Central memory CD8-positive, alpha-beta T cell (primary cell): ENCODE measurements at regions not wholly inside any gene's neighbourhood (a gene's known extent, or its start where the extent isn't known, plus 50 kb on each side); places are given as distances from the start of the nearest gene placed in this dataset.
"Not testable (repeated sequence)": the region's sequence is repeated elsewhere in the genome, so short reads cannot be mapped to it uniquely, and the experiment has no call there.

Experiments
- ATAC-seq: fragments of 150-1000 bp; cut with Tn5 transposase; replicated peaks from 2 replicates; pipeline ENCODE4 v1.10.0; 2022; ENCODE audit warnings: mild to moderate bottlenecking, moderate FRiP score, moderate number of reproducible peaks; ENCODE audit not compliant: poor library complexity, severe bottlenecking; ENCODE audit errors: extremely low read depth
- DNase-seq, 2 donors: peaks; one replicate each; pipeline ENCODE4 v3.0.0; 2021; ENCODE audit warnings: low spot score in 2 of 2
- H3K27ac Mint-ChIP-seq: one replicate; pipeline ENCODE4 v1.8.0; 2022; ENCODE audit warnings: low read depth, mild to moderate bottlenecking, moderate library complexity, mixed read lengths
- H3K27me3 Mint-ChIP-seq: one replicate; pipeline ENCODE4 v1.8.0; 2022; ENCODE audit warnings: mixed read lengths
- H3K36me3 Mint-ChIP-seq: one replicate; pipeline ENCODE4 v1.8.0; 2022; ENCODE audit warnings: mild to moderate bottlenecking, moderate library complexity, mixed read lengths; ENCODE audit not compliant: insufficient read depth
- H3K4me1 Mint-ChIP-seq: one replicate; pipeline ENCODE4 v1.8.0; 2022; ENCODE audit warnings: mixed read lengths
- H3K4me3 Mint-ChIP-seq: one replicate; pipeline ENCODE4 v1.8.0; 2022; ENCODE audit warnings: mild to moderate bottlenecking, moderate library complexity, mixed read lengths
- H3K9me3 Mint-ChIP-seq: one replicate; pipeline ENCODE4 v1.8.0; 2022; ENCODE audit warnings: mixed read lengths

GRCh38 chrX:468979-469378 is 82.3 kb upstream of the PPP2R3B start:
- H3K27me3 Mint-ChIP-seq: no peaks in the 10 kb centered on the region
- no peak overlapping the region for H3K4me3 Mint-ChIP-seq
- peaks cover 2% of the 10 kb centered on the region for H3K36me3 Mint-ChIP-seq
- peaks cover 6% of the 10 kb centered on the region for H3K9me3 Mint-ChIP-seq
- ATAC-seq: no peak
- no peaks in the 10 kb centered on the region for H3K4me1 Mint-ChIP-seq
- H3K27ac Mint-ChIP-seq: no peak overlapping the region
- no peak for DNase-seq

- no peak overlapping the region for H3K4me3 Mint-ChIP-seq
- no peak for ATAC-seq
- DNase-seq: no peak
- no peaks in the 10 kb centered on the region for H3K27me3 Mint-ChIP-seq
- peaks cover 6% of the 10 kb centered on the region for H3K9me3 Mint-ChIP-seq
- H3K36me3 Mint-ChIP-seq: peaks cover 2% of the 10 kb centered on the region
- H3K4me1 Mint-ChIP-seq: no peaks in the 10 kb centered on the region
- no peak overlapping the region for H3K27ac Mint-ChIP-seq
These were observed 84.0 kb upstream of the PPP2R3B start for GRCh38 chrX:470686-471085.

- Mint-ChIP-seq H3K4me1 (no peaks in the 10 kb centered on the region), H3K36me3 (peaks cover 2% of the 10 kb centered on the region), H3K4me3 (no peak overlapping the region), H3K27ac (no peak overlapping the region), H3K27me3 (no peaks in the 10 kb centered on the region), H3K9me3 (peaks cover 6% of the 10 kb centered on the region)
- ATAC-seq (no peak), DNase-seq (no peak)
These were observed 84.6 kb upstream of the PPP2R3B start for GRCh38 chrX:471281-471680.

GRCh38 chrX:472275-472674 is 85.6 kb upstream of the PPP2R3B start:
- not testable (repeated sequence) for H3K9me3 Mint-ChIP-seq, DNase-seq, H3K27ac Mint-ChIP-seq, H3K4me3 Mint-ChIP-seq, H3K4me1 Mint-ChIP-seq, H3K36me3 Mint-ChIP-seq, H3K27me3 Mint-ChIP-seq, ATAC-seq

GRCh38 chrX:475926-476723 is 89.4 kb upstream of the PPP2R3B start:
- DNase-seq: no peak
- Mint-ChIP-seq H3K36me3 (peaks cover 4% of the 10 kb centered on the region), H3K4me1 (no peaks in the 10 kb centered on the region), H3K27me3 (no peaks in the 10 kb centered on the region), H3K4me3 (no peak overlapping the region), H3K9me3 (peaks cover 6% of the 10 kb centered on the region), H3K27ac (no peak overlapping the region)
- no peak for ATAC-seq

GRCh38 chrX:476724-477075 is 90.0 kb upstream of the PPP2R3B start:
- no peaks in the 10 kb centered on the region for H3K4me1 Mint-ChIP-seq
- H3K27ac Mint-ChIP-seq: no peak overlapping the region
- peaks cover 6% of the 10 kb centered on the region for H3K9me3 Mint-ChIP-seq
- no peaks in the 10 kb centered on the region for H3K27me3 Mint-ChIP-seq
- H3K36me3 Mint-ChIP-seq: peaks cover 4% of the 10 kb centered on the region
- no peak overlapping the region for H3K4me3 Mint-ChIP-seq
- DNase-seq (no peak), ATAC-seq (no peak)

GRCh38 chrX:477441-478012 is 90.8 kb upstream of the PPP2R3B start:
- no peak overlapping the region for H3K4me3 Mint-ChIP-seq
- H3K9me3 Mint-ChIP-seq: peaks cover 13% of the 10 kb centered on the region
- DNase-seq (no peak), ATAC-seq (no peak)
- peaks cover 4% of the 10 kb centered on the region for H3K36me3 Mint-ChIP-seq
- H3K4me1 Mint-ChIP-seq: no peaks in the 10 kb centered on the region
- no peaks in the 10 kb centered on the region for H3K27me3 Mint-ChIP-seq
- H3K27ac Mint-ChIP-seq: no peak overlapping the region

- H3K4me1 Mint-ChIP-seq: no peaks in the 10 kb centered on the region
- H3K9me3 Mint-ChIP-seq: peaks cover 17% of the 10 kb centered on the region
- DNase-seq (no peak), ATAC-seq (no peak)
- H3K27me3 Mint-ChIP-seq: no peaks in the 10 kb centered on the region
- H3K36me3 Mint-ChIP-seq: peaks cover 2% of the 10 kb centered on the region
- H3K4me3 Mint-ChIP-seq: no peak overlapping the region
- H3K27ac Mint-ChIP-seq: no peak overlapping the region
These were observed 92.7 kb upstream of the PPP2R3B start for GRCh38 chrX:479273-479981.

GRCh38 chrX:480861-481417 is 94.2 kb upstream of the PPP2R3B start:
- Mint-ChIP-seq H3K27ac (peak overlapping the region; percentile 54), H3K4me1 (no peaks in the 10 kb centered on the region), H3K9me3 (peaks cover 17% of the 10 kb centered on the region), H3K27me3 (no peaks in the 10 kb centered on the region), H3K4me3 (no peak overlapping the region), H3K36me3 (peaks cover 2% of the 10 kb centered on the region)
- no peak for ATAC-seq
- DNase-seq: no peak

- peaks cover 17% of the 10 kb centered on the region for H3K9me3 Mint-ChIP-seq
- H3K4me3 Mint-ChIP-seq: no peak overlapping the region
- ATAC-seq (no peak), DNase-seq (no peak)
- no peak overlapping the region for H3K27ac Mint-ChIP-seq
- no peaks in the 10 kb centered on the region for H3K27me3 Mint-ChIP-seq
- no peaks in the 10 kb centered on the region for H3K4me1 Mint-ChIP-seq
- H3K36me3 Mint-ChIP-seq: peaks cover 2% of the 10 kb centered on the region
These were observed 95.5 kb upstream of the PPP2R3B start for GRCh38 chrX:482192-482701.

GRCh38 chrX:482702-483203 is 96.0 kb upstream of the PPP2R3B start:
- Mint-ChIP-seq H3K9me3 (peaks cover 17% of the 10 kb centered on the region), H3K36me3 (peaks cover 2% of the 10 kb centered on the region), H3K27ac (no peak overlapping the region), H3K27me3 (no peaks in the 10 kb centered on the region), H3K4me1 (no peaks in the 10 kb centered on the region), H3K4me3 (no peak overlapping the region)
- ATAC-seq (no peak), DNase-seq (no peak)

- Mint-ChIP-seq H3K4me3 (no peak overlapping the region), H3K27me3 (no peaks in the 10 kb centered on the region), H3K4me1 (no peaks in the 10 kb centered on the region), H3K9me3 (peaks cover 17% of the 10 kb centered on the region), H3K27ac (no peak overlapping the region), H3K36me3 (no peaks in the 10 kb centered on the region)
- DNase-seq: no peak
- ATAC-seq: no peak
These were observed 98.7 kb upstream of the PPP2R3B start for GRCh38 chrX:485368-485767.
